SK-N-SH (cell line): ENCODE measurements at regions not wholly inside any gene's neighbourhood (a gene's known extent, or its start where the extent isn't known, plus 50 kb on each side); places are given as distances from the start of the nearest gene placed in this dataset.

ENCODE experiments used
- CTCF ChIA-PET: fragments of 300-600, 350-600 bp; formaldehyde crosslinking; extraction: SDS; loops from one replicate; lab custom pipeline; 2021; lab: Yijun Ruan, JAX
- POLR2A ChIA-PET: fragments of 350-600 bp; sonication (Branson Sonifier 250); formaldehyde crosslinking; extraction: SDS; loops from one replicate; lab custom pipeline; 2020; ENCODE audit warnings: antibody characterized with exemption, inconsistent platforms; lab: Yijun Ruan, JAX
- DNase-seq: peaks from one replicate; pipeline ENCODE4 v3.0.0; 2012
- H2AFZ ChIP-seq: fragments of 200-600 bp; sonication (generic); 2 replicates; pipeline ENCODE4 v1.8.1; 2016; ENCODE audit warnings: antibody characterized with exemption, mild to moderate bottlenecking, low read depth
- H3F3A ChIP-seq: fragments of 200-600 bp; sonication (generic); replicated peaks from 2 replicates; pipeline ENCODE3; 2016; ENCODE audit warnings: antibody characterized with exemption, mild to moderate bottlenecking; ENCODE audit not compliant: insufficient read depth
- H3K27ac ChIP-seq, 2 experiments: fragments of 200-500 bp in 1 of 2; fragments of 200-600 bp in 1 of 2; sonication (Bioruptor generic) in 1 of 2; sonication (generic), shearing (Covaris generic) in 1 of 2; 2 replicates each; pipeline versions ENCODE4 v1.5.1 to v1.6.1; 2014 to 2016; ENCODE audit warnings: low read depth in 2 of 2, inconsistent platforms in 1 of 2, low read length in 1 of 2, mild to moderate bottlenecking in 1 of 2, mixed read lengths in 1 of 2
- H3K27me3 ChIP-seq: fragments of 200-600 bp; sonication (generic), shearing (Covaris generic); 2 replicates; pipeline ENCODE4 v1.6.1; 2016; ENCODE audit warnings: mixed run types; ENCODE audit not compliant: insufficient read depth
- H3K36me3 ChIP-seq, 2 experiments: fragments of 200-500 bp in 1 of 2; fragments of 200-600 bp in 1 of 2; sonication (Bioruptor generic) in 1 of 2; sonication (generic) in 1 of 2; replicated peaks in 1 of 2; 2 replicates each; pipeline versions ENCODE3 to v1.5.1; 2014 to 2016; ENCODE audit warnings: low read length in 1 of 2, mild to moderate bottlenecking in 1 of 2; ENCODE audit not compliant: insufficient read depth in 2 of 2, control insufficient read depth in 1 of 2
- H3K4me1 ChIP-seq, 2 experiments: fragments of 200-500 bp in 1 of 2; fragments of 200-600 bp in 1 of 2; sonication (Bioruptor generic) in 1 of 2; sonication (generic), shearing (Covaris generic) in 1 of 2; 2 replicates each; pipeline versions ENCODE4 v1.5.1 to v1.6.1; 2014 to 2016; ENCODE audit warnings: low read depth in 1 of 2, low read length in 1 of 2, mixed run types in 1 of 2; ENCODE audit not compliant: insufficient read depth in 2 of 2, control insufficient read depth in 1 of 2
- H3K4me2 ChIP-seq: fragments of 200-600 bp; sonication (generic), shearing (Covaris generic); 2 replicates; pipeline ENCODE4 v1.6.1; 2017; ENCODE audit warnings: mixed run types
- H3K4me3 ChIP-seq, 2 experiments: fragments of 200-500 bp in 1 of 2; fragments of 200-600 bp in 1 of 2; sonication (Bioruptor generic) in 1 of 2; sonication (generic), shearing (Covaris generic) in 1 of 2; 2 replicates each; pipeline versions ENCODE4 v1.5.1 to v1.8.1; 2014 to 2016; ENCODE audit warnings: low read depth in 2 of 2, inconsistent platforms in 1 of 2, low read length in 1 of 2, mild to moderate bottlenecking in 1 of 2, mixed read lengths in 1 of 2, moderate library complexity in 1 of 2
- H3K79me2 ChIP-seq: fragments of 200-600 bp; sonication (generic); 2 replicates; pipeline ENCODE4 v1.8.1; 2017; ENCODE audit warnings: mild to moderate bottlenecking; ENCODE audit not compliant: insufficient read depth
- H3K9ac ChIP-seq: fragments of 200-600 bp; sonication (generic); 2 replicates; pipeline ENCODE4 v1.6.1; 2017; ENCODE audit warnings: mixed run types
- H3K9me2 ChIP-seq: fragments of 200-600 bp; sonication (generic); 2 replicates; pipeline ENCODE4 v1.6.1; 2017; ENCODE audit warnings: mixed run types
- H3K9me3 ChIP-seq: fragments of 200-600 bp; sonication (generic); 2 replicates; pipeline ENCODE4 v1.6.1; 2017; ENCODE audit warnings: mixed run types, mild to moderate bottlenecking, moderate library complexity
- H4K20me1 ChIP-seq: fragments of 200-600 bp; sonication (generic); 2 replicates; pipeline ENCODE4 v1.6.1; 2017; ENCODE audit warnings: mild to moderate bottlenecking, mixed run types; ENCODE audit not compliant: insufficient read depth
- EP300 ChIP-seq, 2 experiments: IDR thresholded peaks; 2 replicates each; pipeline versions ENCODE4 v1.4.0 to v1.6.1; 2012; ENCODE audit warnings: borderline replicate concordance in 1 of 2, low read depth in 1 of 2, low read length in 1 of 2
- FOSL2 ChIP-seq: IDR thresholded peaks from 2 replicates; pipeline ENCODE4 v1.4.0; 2012; ENCODE audit warnings: low read depth, mild to moderate bottlenecking, moderate library complexity, borderline replicate concordance
- FOXJ3 ChIP-seq: sonication (generic); formaldehyde crosslinking; IDR thresholded peaks from 2 replicates; pipeline ENCODE4 v1.5.1; 2020; ENCODE audit warnings: mild to moderate bottlenecking, missing genetic modification reagents
- GABPA ChIP-seq: IDR thresholded peaks from 2 replicates; pipeline ENCODE4 v1.4.0; 2012; ENCODE audit warnings: low read depth, mild to moderate bottlenecking
- JUND ChIP-seq: IDR thresholded peaks from 2 replicates; pipeline ENCODE4 v1.4.0; 2012
- MEF2A ChIP-seq: IDR thresholded peaks from 2 replicates; pipeline ENCODE4 v1.4.0; 2012; ENCODE audit warnings: low read depth, borderline replicate concordance
- MXI1 ChIP-seq: IDR thresholded peaks from 2 replicates; pipeline ENCODE4 v1.6.1; 2012; ENCODE audit warnings: mild to moderate bottlenecking, low read depth, low read length, improper control_type of control experiment
- RAD21 ChIP-seq: IDR thresholded peaks from 2 replicates; pipeline ENCODE4 v1.6.1; 2012; ENCODE audit warnings: mild to moderate bottlenecking, low read length
- RCOR1 ChIP-seq: fragments of 150-350 bp; IDR thresholded peaks from 2 replicates; pipeline ENCODE4 v1.6.1; 2017; ENCODE audit warnings: antibody characterized with exemption, low read length
- RFX5 ChIP-seq: IDR thresholded peaks from 2 replicates; pipeline ENCODE4 v1.6.1; 2012; ENCODE audit warnings: mild to moderate bottlenecking, improper control_type of control experiment, low read length
- RXRA ChIP-seq: IDR thresholded peaks from 2 replicates; pipeline ENCODE4 v1.4.0; 2012; ENCODE audit warnings: low read depth, mild to moderate bottlenecking, borderline replicate concordance
- SIN3A ChIP-seq: IDR thresholded peaks from 2 replicates; pipeline ENCODE4 v1.6.1; 2012; ENCODE audit warnings: low read depth, mild to moderate bottlenecking, low read length, moderate library complexity, borderline replicate concordance
- SMC3 ChIP-seq: IDR thresholded peaks from 2 replicates; pipeline ENCODE4 v1.6.1; 2012; ENCODE audit warnings: low read depth, low read length, improper control_type of control experiment
- TCF12 ChIP-seq: IDR thresholded peaks from 2 replicates; pipeline ENCODE4 v1.4.0; 2012
- WGBS: methylation state at CpG from one replicate; pipeline ENCODE4 v1.1.6; 2017; ENCODE audit warnings: low lambda C conversion rate; 5-methylcytosine and 5-hydroxymethylcytosine counted together
- TF ChIP-seq, protein P1 (sequence below): fragments of 150-350 bp; IDR thresholded peaks from 2 replicates; pipeline ENCODE4 v1.6.1; 2016; ENCODE audit warnings: mild to moderate bottlenecking, low read depth, low read length
- TF ChIP-seq, protein P2 (sequence below): fragments of 150-350 bp; IDR thresholded peaks from 2 replicates; pipeline ENCODE4 v1.6.1; 2017; ENCODE audit warnings: antibody characterized with exemption, low read length, low read depth, borderline replicate concordance
- TF ChIP-seq, protein P3 (sequence below): IDR thresholded peaks from 2 replicates; pipeline ENCODE4 v1.4.0; 2012; ENCODE audit warnings: low read depth, borderline replicate concordance
- TF ChIP-seq, protein P4 (sequence below): IDR thresholded peaks from 2 replicates; pipeline ENCODE4; 2012

DNA sequence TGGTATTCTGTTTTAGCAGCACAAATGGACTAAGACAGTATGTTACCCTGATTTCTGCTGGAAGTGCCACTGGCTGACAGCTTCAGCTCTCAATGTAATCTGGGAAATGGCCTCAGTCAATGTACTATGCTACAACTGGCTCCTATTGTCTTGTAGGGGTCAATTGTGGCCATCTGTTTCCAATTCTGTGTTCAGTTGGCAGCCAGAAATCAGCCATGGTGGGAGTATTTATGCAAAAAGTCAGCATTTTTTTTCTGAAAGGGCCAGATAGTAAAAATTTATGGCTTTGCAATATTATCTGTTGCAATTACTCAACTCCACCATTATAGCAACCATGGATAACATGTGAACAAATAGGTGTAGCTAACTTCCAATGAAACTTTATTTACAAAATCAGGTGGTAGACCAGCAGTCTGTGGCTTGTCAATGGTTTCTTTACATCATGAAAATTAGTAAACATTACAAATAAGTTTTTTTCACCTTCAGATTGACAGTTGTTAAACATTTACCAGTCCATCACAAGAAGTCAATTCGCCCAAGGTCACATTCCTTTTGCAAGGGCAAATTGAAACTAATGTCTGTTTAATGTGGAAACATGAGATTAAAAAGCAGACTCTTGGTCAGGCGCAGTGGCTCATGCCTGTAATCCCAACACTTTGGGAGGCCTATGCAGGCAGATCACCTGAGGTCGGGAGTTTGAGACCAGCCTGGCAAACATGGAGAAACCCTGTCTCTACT, 58.3 kb upstream of the TSHZ2 start (continued):
- TF ChIP-seq, protein P1, sequence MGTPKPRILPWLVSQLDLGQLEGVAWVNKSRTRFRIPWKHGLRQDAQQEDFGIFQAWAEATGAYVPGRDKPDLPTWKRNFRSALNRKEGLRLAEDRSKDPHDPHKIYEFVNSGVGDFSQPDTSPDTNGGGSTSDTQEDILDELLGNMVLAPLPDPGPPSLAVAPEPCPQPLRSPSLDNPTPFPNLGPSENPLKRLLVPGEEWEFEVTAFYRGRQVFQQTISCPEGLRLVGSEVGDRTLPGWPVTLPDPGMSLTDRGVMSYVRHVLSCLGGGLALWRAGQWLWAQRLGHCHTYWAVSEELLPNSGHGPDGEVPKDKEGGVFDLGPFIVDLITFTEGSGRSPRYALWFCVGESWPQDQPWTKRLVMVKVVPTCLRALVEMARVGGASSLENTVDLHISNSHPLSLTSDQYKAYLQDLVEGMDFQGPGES, result no peak
- no peak for TF ChIP-seq SMC3
- TF ChIP-seq RFX5, result no peak
- TF ChIP-seq, protein P2, sequence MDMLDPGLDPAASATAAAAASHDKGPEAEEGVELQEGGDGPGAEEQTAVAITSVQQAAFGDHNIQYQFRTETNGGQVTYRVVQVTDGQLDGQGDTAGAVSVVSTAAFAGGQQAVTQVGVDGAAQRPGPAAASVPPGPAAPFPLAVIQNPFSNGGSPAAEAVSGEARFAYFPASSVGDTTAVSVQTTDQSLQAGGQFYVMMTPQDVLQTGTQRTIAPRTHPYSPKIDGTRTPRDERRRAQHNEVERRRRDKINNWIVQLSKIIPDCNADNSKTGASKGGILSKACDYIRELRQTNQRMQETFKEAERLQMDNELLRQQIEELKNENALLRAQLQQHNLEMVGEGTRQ, result no peak
- TF ChIP-seq GABPA, result no peak
- TF ChIP-seq RCOR1, result peak; percentile 74; the same call in 1 of the 2 replicates
- 0 out of 2 replicates have a peak, but pooled peaks have one; percentile 20 for TF ChIP-seq TCF12
- no peak for TF ChIP-seq JUND
- TF ChIP-seq SIN3A, result no peak
- TF ChIP-seq FOSL2, result no peak
- 0 out of 2 replicates have a peak, but pooled peaks have one; percentile 14 for TF ChIP-seq MXI1

DNA sequence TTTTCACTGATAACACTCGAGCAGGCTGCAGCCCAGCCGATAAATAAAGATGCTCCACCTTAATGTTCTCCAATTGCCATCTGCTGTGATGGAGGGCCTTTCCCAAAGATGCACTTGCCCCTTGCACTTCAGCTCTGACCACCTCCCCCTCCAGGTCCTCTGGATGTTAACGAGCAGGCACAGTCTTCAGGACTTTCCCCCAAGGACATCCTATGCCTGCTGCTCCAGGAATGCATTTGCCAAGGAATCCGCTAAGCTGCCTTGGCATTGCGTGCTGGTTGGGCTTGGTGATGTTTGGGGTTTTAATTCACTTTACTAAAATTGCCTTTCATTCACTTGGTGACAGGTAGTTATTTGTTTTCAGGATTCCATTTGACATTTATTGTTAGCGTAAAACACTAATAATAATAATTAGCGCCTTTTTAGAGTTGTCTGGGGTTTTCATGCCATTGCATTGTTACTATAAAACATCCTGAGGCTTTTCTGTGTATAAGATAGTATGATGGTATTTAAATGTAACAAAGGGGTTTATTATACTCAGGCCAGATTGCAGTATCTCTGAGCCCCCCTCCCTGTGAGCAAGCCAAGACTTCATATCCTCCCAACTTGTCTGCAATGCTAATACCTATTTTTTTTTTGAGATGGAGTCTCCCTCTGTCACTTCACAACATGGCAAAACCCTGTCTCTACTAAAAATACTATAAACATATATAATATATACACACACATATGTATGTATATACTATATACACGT, 66.7 kb upstream of the TSHZ2 start:
- H3K4me2 ChIP-seq, result no peak overlapping the region
- H3K9me3 ChIP-seq, result no peaks in the 10 kb centered on the region
- 66% methylated on average over 8 of the region's 8 CpGs for WGBS
- no peaks in the 10 kb centered on the region for H3F3A ChIP-seq
- H3K4me1 ChIP-seq, result no peaks in the 10 kb centered on the region; a peak in 1 of 4 replicates
- H3K27me3 ChIP-seq, result no peaks in the 10 kb centered on the region
- ChIA-PET POLR2A (no interaction called here), CTCF (no interaction called here)
- H3K36me3 ChIP-seq, result no peaks in the 10 kb centered on the region
- no peak overlapping the region for H3K9ac ChIP-seq
- H3K4me3 ChIP-seq, result no peak overlapping the region
- H3K9me2 ChIP-seq, result no peaks in the 10 kb centered on the region
- no peak overlapping the region for H2AFZ ChIP-seq
- H3K79me2 ChIP-seq, result no peaks in the 10 kb centered on the region
- DNase-seq, result no peak
- no peaks in the 10 kb centered on the region for H4K20me1 ChIP-seq
- TF ChIP-seq EP300 (IDR thresholded peaks at IDR 0.05; ENCODE audit: borderline replicate concordance in 1 of 2, low read depth in 1 of 2, low read length in 1 of 2) (no peak), MXI1 (no peak), TCF12 (no peak), RAD21 (no peak), FOSL2 (no peak), SIN3A (no peak), SMC3 (no peak), FOXJ3 (no peak), MEF2A (no peak), RXRA (no peak), JUND (no peak)
- TF ChIP-seq, protein P3, sequence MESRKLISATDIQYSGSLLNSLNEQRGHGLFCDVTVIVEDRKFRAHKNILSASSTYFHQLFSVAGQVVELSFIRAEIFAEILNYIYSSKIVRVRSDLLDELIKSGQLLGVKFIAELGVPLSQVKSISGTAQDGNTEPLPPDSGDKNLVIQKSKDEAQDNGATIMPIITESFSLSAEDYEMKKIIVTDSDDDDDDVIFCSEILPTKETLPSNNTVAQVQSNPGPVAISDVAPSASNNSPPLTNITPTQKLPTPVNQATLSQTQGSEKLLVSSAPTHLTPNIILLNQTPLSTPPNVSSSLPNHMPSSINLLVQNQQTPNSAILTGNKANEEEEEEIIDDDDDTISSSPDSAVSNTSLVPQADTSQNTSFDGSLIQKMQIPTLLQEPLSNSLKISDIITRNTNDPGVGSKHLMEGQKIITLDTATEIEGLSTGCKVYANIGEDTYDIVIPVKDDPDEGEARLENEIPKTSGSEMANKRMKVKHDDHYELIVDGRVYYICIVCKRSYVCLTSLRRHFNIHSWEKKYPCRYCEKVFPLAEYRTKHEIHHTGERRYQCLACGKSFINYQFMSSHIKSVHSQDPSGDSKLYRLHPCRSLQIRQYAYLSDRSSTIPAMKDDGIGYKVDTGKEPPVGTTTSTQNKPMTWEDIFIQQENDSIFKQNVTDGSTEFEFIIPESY, result no peak
- TF ChIP-seq, protein P4, sequence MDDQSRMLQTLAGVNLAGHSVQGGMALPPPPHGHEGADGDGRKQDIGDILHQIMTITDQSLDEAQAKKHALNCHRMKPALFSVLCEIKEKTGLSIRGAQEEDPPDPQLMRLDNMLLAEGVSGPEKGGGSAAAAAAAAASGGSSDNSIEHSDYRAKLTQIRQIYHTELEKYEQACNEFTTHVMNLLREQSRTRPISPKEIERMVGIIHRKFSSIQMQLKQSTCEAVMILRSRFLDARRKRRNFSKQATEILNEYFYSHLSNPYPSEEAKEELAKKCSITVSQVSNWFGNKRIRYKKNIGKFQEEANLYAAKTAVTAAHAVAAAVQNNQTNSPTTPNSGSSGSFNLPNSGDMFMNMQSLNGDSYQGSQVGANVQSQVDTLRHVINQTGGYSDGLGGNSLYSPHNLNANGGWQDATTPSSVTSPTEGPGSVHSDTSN, result no peak
- no peak overlapping the region for H3K27ac ChIP-seq
